GM18505 (cell line): ENCODE measurements at regions not wholly inside any gene's neighbourhood (a gene's known extent, or its start where the extent isn't known, plus 50 kb on each side); places are given as distances from the start of the nearest gene placed in this dataset.
"Not testable (repeated sequence)": the region's sequence is repeated elsewhere in the genome, so short reads cannot be mapped to it uniquely, and the experiment has no call there.

Source experiments
- ATAC-seq: cut with Tn5 transposase; IDR thresholded peaks from one replicate; pipeline ENCODE4 v1.9.1; 2021; ENCODE audit not compliant: unreplicated experiment
- POLR2A ChIP-seq: IDR thresholded peaks from 4 replicates; pipeline ENCODE4 v1.6.1; 2011; ENCODE audit warnings: borderline replicate concordance; ENCODE audit not compliant: insufficient read depth, insufficient read length; ENCODE audit errors: extremely low read depth

DNA sequence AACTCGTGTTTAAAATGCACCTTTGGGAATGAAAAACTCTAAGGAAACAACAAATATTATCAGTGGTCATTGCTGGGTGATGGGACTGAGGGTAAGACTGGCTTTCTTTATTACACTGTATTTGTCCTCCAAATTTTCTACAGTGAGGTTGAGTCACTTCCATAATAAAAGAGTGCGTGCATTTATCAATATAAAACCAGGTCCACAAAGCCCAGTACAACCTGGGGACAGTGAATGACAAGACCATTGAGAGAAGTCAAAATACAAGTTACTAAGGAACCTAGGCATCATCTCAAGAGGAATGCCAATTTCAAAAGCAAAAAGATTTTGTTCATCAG is 76.4 kb downstream of the MAGED4 start:
- peak; percentile 5 for ATAC-seq
- no peak for TF ChIP-seq POLR2A

DNA sequence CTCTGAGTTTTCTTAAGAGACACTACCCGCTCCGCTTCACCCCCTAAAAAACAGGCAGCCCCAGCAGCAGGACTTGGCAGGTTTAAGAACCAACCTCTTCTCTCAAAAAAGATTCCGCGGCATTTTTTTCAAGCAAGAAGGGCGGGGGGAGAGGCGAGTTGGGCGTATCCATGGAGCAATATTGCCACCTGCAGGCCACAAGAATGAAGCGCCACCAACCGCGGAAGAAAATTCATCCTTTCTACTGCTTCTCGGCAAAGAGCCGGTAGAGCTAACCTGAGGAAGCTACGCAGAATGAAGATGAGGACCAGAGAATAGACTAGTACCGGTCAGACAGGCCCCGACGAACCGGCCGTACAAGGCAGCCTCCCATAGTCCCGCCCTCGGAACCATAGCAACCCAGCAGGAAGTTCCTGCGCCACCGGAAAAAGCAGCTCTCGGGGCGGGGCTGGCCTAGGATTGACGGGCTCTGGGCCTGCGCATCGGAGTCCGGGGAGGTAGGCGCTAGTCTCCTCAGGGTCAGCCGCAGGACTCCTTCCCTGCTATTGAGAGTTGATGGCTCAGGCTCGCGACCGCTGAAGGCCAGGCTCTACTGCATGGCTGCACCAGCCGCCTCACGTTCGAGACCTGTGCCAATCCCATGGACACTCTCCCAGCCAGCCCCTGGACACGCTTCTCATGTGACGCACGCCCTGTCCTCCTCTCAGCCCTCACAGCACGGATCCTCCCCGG is 76.9 kb downstream of the MAGED4 start:
- peak; percentile 99 for ATAC-seq
- peak; percentile 74 for TF ChIP-seq POLR2A

DNA sequence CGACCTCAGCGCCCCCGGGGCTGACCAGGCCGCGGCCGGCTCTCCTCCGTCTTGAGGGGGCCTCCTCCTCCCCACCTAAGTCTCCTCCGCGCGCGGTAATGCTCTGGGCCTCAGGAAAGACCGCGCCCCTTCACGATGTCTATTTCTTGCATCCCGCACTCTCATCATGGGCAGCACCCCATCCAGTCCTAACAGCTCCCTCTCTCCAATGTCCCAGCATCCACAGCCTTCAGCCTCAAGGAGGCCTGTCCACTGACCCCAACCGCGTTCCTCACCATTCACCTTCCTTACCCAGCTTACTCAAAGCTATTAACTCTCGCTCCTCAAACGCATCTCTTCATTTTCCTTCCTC is 77.5 kb downstream of the MAGED4 start:
- no peak for TF ChIP-seq POLR2A
- ATAC-seq, result no peak

DNA sequence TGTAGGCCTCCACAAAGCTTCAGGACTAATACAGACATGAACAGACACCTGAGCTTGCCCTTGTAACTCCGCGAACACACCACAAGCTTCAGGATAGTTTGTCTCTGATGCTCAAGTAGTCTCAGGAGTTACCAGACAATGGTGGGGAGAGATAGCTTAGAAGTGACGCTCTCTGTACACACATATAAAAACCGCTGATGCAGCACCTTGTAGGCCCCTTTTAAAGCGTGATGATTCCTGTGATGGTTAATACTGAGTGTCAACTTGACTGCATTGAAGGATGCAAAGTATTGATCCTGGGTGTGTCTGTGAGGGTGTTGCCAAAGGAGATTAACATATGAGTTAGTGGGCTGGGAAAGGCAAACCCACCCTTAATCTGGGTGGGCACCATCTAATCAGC is 78.7 kb downstream of the MAGED4 start:
- no peak for TF ChIP-seq POLR2A

DNA sequence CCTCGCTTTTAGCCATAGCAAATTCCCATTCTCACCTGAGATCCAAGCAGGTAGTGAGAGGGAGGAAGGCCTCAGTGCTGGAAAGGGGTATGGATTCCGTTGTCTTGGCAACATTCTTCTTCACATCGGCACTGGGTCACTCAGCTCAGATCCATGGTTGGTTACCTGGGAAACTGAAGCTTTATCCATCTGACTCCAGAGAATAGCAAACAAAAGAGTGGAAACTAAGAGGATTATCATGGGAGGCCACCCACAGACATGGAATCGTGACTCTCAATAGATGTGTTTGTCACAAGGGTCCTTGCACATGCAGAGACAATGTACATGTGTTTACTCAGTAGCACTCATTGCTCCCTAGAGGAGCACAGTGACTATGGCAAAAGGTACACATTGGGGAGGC is 81.0 kb downstream of the MAGED4 start:
- no peak for ATAC-seq
- TF ChIP-seq POLR2A, result no peak

More for the DNA sequence above, 78.7 kb downstream of the MAGED4 start:
- ATAC-seq, result no peak

DNA sequence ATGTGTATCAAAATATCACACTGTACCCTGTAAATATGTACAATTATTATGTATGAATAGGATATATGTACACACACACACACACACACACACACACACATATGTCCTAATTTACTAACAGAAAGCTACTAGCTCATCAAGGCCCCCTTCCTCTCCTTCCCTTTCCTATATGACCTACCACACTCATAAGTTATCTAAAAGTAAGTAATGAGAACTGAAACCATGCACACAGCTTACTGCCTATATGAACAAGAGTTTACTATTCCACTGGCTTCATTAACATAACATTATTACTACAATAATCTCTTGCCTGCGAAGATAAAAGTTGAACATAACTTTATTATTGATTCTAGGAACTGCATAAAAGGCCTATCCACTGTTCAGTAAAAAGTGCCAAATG is 83.8 kb downstream of the MAGED4 start:
- not testable (repeated sequence) for ATAC-seq

DNA sequence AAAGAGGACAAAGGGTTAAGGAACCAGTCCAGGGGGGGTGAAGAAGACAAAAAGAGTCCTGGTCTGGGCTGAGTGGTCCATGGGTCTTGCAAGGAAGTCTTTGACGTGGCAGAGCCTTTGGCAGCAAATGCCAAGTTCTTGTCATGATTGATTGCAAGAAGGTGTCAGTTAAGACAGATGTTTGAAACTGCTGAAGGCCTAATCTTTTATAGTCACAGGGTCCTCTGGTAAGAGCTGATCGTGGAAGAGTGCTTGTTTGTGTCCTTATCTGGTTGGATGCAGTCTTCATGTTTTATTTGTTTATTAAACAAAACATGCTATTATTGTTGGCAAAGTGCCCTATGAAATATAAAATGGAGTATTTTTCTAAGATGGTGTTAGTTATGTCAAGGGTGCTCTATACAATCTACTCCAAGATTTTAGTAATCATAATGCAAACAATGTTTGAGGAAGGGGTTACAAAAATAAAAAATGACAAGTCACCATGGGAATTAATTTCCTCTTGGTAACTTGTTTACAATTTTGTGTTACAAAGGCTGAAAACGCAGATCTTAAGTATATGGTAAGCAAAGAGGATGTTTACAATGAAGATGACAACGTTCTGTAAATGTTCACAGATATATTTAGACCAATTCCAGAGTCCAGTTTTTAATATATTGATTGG is 85.9 kb downstream of the MAGED4 start:
- no peak for ATAC-seq
- TF ChIP-seq POLR2A, result no peak

DNA sequence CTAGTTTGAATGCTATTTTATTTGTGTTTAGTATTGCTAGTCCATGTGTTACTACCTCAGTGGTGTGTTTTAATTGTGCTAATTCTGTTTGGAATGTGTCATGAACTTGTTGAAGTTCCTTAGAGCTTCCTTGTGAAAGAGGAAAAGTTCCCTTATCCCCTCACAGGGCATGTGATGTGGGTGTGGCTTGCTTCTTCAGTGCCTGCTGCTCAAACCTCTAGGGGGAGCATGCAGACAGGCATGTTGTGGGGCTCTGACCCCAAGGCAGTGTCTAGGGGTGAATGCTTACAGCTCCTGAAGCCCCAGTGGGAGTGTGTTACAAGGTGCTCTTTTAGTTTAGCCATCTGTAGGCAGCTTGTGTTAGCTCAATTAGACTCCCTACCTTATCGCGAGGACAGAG is 86.5 kb downstream of the MAGED4 start:
- TF ChIP-seq POLR2A, result no peak
- ATAC-seq, result no peak

DNA sequence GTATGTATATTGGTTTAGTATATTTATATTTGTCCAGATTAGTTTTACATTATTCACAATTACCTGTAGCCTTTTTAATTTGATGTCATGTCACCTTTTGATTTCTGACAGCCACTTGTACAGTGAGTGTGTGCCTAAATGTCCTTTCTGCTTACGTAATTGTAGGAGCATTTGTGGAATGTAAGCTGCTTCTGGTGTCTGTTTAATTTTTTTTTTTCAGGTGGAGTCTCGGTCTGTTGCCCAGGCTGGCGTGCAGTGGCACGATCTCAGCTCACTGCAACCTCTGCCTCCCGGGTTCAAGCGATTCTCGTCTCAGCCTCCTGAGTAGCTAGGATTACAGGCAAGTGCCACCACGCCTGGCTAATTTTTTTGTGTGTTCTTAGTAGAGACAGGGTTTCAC is 91.2 kb upstream of the XAGE2 start:
- no peak for TF ChIP-seq POLR2A

DNA sequence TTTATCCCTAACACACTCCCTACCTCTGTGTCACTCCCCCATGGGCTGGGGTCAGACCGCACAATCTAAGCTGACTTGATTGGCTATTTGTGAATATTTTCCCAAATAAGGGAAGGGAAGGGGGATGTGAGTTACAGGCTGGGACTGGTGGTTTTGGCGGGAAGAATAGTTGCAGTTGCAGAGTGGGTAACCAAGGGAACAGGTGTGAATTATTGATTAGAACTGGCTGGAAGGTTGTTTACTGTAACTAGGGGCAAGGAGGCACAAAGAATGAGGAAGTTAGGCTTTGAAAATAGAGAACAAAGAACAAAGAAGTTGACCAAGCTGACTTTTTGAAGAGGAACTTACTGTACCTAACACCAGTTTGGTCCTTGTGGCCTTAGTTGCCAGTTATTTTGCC is 88.0 kb upstream of the XAGE2 start:
- no peak for ATAC-seq

More for the DNA sequence above, 91.2 kb upstream of the XAGE2 start:
- ATAC-seq, result no peak

DNA sequence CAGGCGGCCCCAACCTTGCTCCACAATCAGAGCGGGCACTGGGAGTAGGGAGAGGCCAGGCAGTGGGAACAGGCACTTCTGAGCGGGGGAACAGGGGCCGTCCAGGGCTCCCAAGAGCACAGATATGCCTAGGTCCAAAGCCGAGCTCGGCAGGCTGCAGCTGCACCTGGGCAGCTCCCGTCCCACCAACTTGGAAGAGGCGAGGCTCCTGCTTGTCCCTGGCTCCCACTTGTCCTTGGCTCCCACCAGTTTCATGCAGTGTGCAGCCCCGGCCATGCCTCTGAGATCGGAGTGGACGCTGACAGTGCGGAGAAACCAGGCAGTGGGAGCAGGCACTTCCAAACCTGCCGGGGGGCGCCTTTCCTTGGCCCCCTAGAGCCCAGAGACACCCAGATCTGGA is 84.0 kb upstream of the XAGE2 start:
- ATAC-seq, result no peak
- TF ChIP-seq POLR2A, result no peak

More for the DNA sequence above, 88.0 kb upstream of the XAGE2 start:
- TF ChIP-seq POLR2A, result no peak

DNA sequence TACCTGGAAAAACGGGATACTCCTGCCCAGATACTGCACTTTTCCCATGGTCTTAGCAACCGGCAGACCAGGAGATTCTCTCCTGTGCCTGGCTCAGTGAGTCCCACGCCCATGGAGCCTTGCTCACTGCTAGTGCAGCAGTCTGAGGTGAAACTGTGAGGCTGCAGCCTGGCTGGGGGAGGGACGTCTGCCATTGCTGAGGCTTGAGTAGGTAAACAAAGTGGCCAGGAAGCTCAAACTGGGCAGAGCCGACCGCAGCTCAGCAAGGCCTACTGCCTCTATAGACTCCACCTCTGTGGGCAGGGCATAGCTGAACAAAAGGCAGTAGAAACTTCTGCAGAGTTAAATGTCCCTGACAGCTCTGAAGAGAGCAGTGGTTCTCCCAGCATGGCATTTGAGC is 69.9 kb upstream of the XAGE2 start:
- ATAC-seq, result not testable (repeated sequence)

DNA sequence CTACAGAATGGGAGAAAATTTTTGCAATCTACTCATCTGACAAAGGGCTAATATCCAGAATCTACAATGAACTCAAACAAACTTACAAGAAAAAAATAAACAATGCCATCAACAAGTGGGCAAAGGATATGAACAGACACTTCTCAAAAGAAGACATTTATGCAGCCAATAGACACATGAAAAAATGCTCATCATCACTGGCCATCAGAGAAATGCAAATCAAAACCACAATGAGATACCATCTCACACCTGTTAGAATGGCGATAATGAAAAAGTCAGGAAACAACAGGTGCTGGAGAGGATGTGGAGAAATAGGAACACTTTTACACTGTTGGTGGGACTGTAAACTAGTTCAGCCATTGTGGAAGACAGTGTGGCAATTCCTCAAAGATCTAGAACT is 60.3 kb upstream of the XAGE2 start:
- not testable (repeated sequence) for ATAC-seq
